Left ventricle myocardium inferior (tissue), 1 donor: ENCODE measurements at regions not wholly inside any gene's neighbourhood (a gene's known extent, or its start where the extent isn't known, plus 50 kb on each side); places are given as distances from the start of the nearest gene placed in this dataset.

ENCODE experiments used
- DNase-seq: peaks from one replicate; pipeline ENCODE4 v3.0.0-alpha.2; 2020
- H3K27ac ChIP-seq: fragments of 200-600 bp; replicated peaks from 2 replicates; pipeline ENCODE4 v1.8.0; 2021
- H3K27me3 ChIP-seq: fragments of 200-600 bp; 2 replicates; pipeline ENCODE4 v1.8.0; 2021; ENCODE audit warnings: low read depth
- H3K36me3 ChIP-seq: fragments of 200-600 bp; 2 replicates; pipeline ENCODE4 v1.8.0; 2021
- H3K4me1 ChIP-seq: fragments of 200-600 bp; 2 replicates; pipeline ENCODE4 v1.8.0; 2021
- H3K4me3 ChIP-seq: fragments of 200-600 bp; 2 replicates; pipeline ENCODE4 v1.8.0; 2021; ENCODE audit warnings: mild to moderate bottlenecking, moderate library complexity
- H3K9me3 ChIP-seq: fragments of 200-600 bp; replicated peaks from 2 replicates; pipeline ENCODE4 v1.8.0; 2021
- CTCF ChIP-seq: fragments of 200-600 bp; IDR thresholded peaks from 2 replicates; pipeline ENCODE4 v1.8.0; 2021; ENCODE audit warnings: antibody characterized with exemption, mild to moderate bottlenecking, borderline replicate concordance
- intact Hi-C: fragments of 100-400 bp; cut with micrococcal nuclease; formaldehyde crosslinking; loops from one replicate; pipeline ENCODE4 v1.11.0; 2022
- donor health status: DM: no; HTN: yes; CAD: no; lungs with severe emphysema.

GRCh38 chr2:21260311-21260710 is 136.5 kb downstream of the TDRD15 start:
- DNase-seq = no peak
- Histone ChIP-seq H3K9me3 (no peaks in the 10 kb centered on the region), H3K4me1 (peaks cover 15% of the 10 kb centered on the region), H3K36me3 (no peaks in the 10 kb centered on the region), H3K27me3 (no peaks in the 10 kb centered on the region), H3K4me3 (no peak overlapping the region), H3K27ac (no peak overlapping the region)
- intact Hi-C loops = no loop called here
- TF ChIP-seq CTCF = no peak

- no peaks in the 10 kb centered on the region for H3K27me3 ChIP-seq
- no peaks in the 10 kb centered on the region for H3K9me3 ChIP-seq
- no peaks in the 10 kb centered on the region for H3K36me3 ChIP-seq
- intact Hi-C loops = no loop called here
- H3K27ac ChIP-seq = peak overlapping the region; percentile 38
- no peak for TF ChIP-seq CTCF
- no peak overlapping the region for H3K4me3 ChIP-seq
- peaks cover 8% of the 10 kb centered on the region for H3K4me1 ChIP-seq
- no peak for DNase-seq
Measured at GRCh38 chr2:21261591-21261990, 137.8 kb downstream of the TDRD15 start.

GRCh38 chr2:21262426-21262940 is 138.7 kb downstream of the TDRD15 start:
- no peak for DNase-seq
- peak overlapping the region; percentile 38 for H3K27ac ChIP-seq
- H3K4me1 ChIP-seq = peaks cover 8% of the 10 kb centered on the region
- H3K4me3 ChIP-seq = no peak overlapping the region
- no peaks in the 10 kb centered on the region for H3K27me3 ChIP-seq
- no peaks in the 10 kb centered on the region for H3K9me3 ChIP-seq
- TF ChIP-seq CTCF = no peak
- no peaks in the 10 kb centered on the region for H3K36me3 ChIP-seq
- intact Hi-C loops = no loop called here

GRCh38 chr2:21263622-21264021 is 139.9 kb downstream of the TDRD15 start:
- Histone ChIP-seq H3K4me3 (no peak overlapping the region), H3K27me3 (no peaks in the 10 kb centered on the region), H3K9me3 (no peaks in the 10 kb centered on the region), H3K4me1 (peaks cover 17% of the 10 kb centered on the region), H3K36me3 (no peaks in the 10 kb centered on the region), H3K27ac (no peak overlapping the region)
- no peak for TF ChIP-seq CTCF
- DNase-seq = no peak
- intact Hi-C loops = no loop called here

- intact Hi-C loops = no loop called here
- Histone ChIP-seq H3K4me3 (no peak overlapping the region), H3K27ac (no peak overlapping the region), H3K9me3 (no peaks in the 10 kb centered on the region), H3K27me3 (no peaks in the 10 kb centered on the region), H3K4me1 (peaks cover 39% of the 10 kb centered on the region), H3K36me3 (no peaks in the 10 kb centered on the region)
- no peak for TF ChIP-seq CTCF
- no peak for DNase-seq
Measured at GRCh38 chr2:21265752-21266151, 142.0 kb downstream of the TDRD15 start.
